Adipocyte (in vitro differentiated cells): ENCODE measurements at regions not wholly inside any gene's neighbourhood (a gene's known extent, or its start where the extent isn't known, plus 50 kb on each side); places are given as distances from the start of the nearest gene placed in this dataset.

Experiments
- DNase-seq: peaks from one replicate; pipeline ENCODE4 v3.0.0-alpha.2; 2015; ENCODE audit warnings: low read depth
- H3K27me3 ChIP-seq: replicated peaks from 2 replicates; pipeline ENCODE4 v1.7.0; 2013; ENCODE audit warnings: mild to moderate bottlenecking, low read length, moderate library complexity; ENCODE audit not compliant: control insufficient read depth, insufficient read depth
- H3K36me3 ChIP-seq: 2 replicates; pipeline ENCODE4 v1.7.0; 2013; ENCODE audit warnings: low read length, mild to moderate bottlenecking, moderate library complexity; ENCODE audit not compliant: control insufficient read depth, insufficient read depth, severe bottlenecking
- H3K4me1 ChIP-seq: 2 replicates; pipeline ENCODE4 v1.7.0; 2013; ENCODE audit warnings: mild to moderate bottlenecking, low read length, moderate library complexity; ENCODE audit not compliant: control insufficient read depth, insufficient read depth
- H3K4me3 ChIP-seq: 2 replicates; pipeline ENCODE4 v1.7.0; 2013; ENCODE audit warnings: mild to moderate bottlenecking, low read length, moderate library complexity
- H3K9ac ChIP-seq: 2 replicates; pipeline ENCODE4 v1.7.0; 2013; ENCODE audit warnings: mild to moderate bottlenecking, low read length, moderate library complexity
- H3K9me3 ChIP-seq: 2 replicates; pipeline ENCODE4 v1.7.0; 2013; ENCODE audit warnings: mild to moderate bottlenecking, low read length, moderate library complexity; ENCODE audit not compliant: control insufficient read depth

- DNase-seq = no peak
- Histone ChIP-seq H3K9ac (no peak overlapping the region), H3K27me3 (no peaks in the 10 kb centered on the region), H3K4me3 (no peak overlapping the region), H3K36me3 (no peaks in the 10 kb centered on the region), H3K9me3 (no peaks in the 10 kb centered on the region), H3K4me1 (no peaks in the 10 kb centered on the region)
These were observed 601.7 kb downstream of the BRINP1 start for GRCh38 chr9:118767571-118767970.

DNA sequence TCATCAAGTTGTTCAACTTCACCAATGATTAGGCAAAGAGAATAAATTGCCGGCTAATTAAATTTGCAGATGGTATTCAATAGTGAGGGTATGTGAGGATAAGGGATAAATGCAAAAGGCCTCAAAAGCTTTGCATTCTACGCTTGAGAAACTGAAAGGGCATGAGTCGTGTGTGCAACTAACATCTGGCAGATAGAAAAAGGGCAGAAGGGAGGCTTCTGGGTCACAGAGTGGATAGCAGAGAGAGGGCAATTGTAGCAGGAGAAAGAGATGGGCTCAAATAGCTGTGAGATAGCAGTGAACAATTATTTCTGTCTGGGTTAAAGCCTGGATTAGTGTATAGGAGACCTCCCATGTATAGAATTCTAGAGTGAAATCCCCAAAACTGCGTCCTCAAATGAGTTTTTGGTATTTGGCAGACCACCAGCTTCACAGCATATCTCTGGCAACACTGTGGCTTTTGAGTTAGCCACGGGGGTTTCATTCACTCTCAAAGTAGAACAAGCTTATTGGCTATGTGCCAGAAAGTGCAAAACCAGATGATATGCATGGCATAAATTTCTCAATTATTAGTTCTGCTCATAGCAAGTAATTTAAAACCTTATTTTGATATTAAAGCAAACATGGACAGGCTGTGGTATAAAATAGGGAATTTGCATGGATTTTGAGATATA is 586.3 kb downstream of the BRINP1 start:
- H3K9ac ChIP-seq = no peak overlapping the region
- DNase-seq = no peak
- no peak overlapping the region for H3K4me3 ChIP-seq
- no peaks in the 10 kb centered on the region for H3K36me3 ChIP-seq
- H3K9me3 ChIP-seq = no peaks in the 10 kb centered on the region
- no peaks in the 10 kb centered on the region for H3K27me3 ChIP-seq
- H3K4me1 ChIP-seq = no peaks in the 10 kb centered on the region

- H3K9ac ChIP-seq = no peak overlapping the region
- H3K27me3 ChIP-seq = no peaks in the 10 kb centered on the region
- no peaks in the 10 kb centered on the region for H3K4me1 ChIP-seq
- no peak overlapping the region for H3K4me3 ChIP-seq
- no peak for DNase-seq
- no peaks in the 10 kb centered on the region for H3K9me3 ChIP-seq
- H3K36me3 ChIP-seq = no peaks in the 10 kb centered on the region
These were observed 585.2 kb downstream of the BRINP1 start for GRCh38 chr9:118784033-118784432.

DNA sequence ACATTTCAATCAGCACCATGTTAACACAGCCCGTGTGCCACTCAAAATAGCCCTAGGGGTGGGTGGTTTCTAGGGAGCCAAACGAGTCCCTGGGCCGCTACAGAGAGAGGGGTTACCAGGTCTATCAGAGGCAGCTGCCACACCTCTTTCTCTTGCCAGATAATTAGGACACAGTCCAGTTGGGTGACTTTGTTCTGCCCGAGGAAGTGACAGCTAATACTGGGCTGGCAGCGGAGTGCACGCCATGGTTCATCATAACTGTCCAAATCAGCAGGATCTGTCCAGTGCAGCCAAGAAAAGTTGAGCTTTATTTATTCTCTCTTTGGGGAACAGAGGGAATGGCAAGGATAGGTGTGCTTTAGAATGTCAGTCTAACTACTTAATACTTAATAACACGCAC is 583.8 kb downstream of the BRINP1 start:
- Histone ChIP-seq H3K4me1 (no peaks in the 10 kb centered on the region), H3K36me3 (no peaks in the 10 kb centered on the region), H3K4me3 (no peak overlapping the region), H3K27me3 (no peaks in the 10 kb centered on the region), H3K9ac (no peak overlapping the region), H3K9me3 (no peaks in the 10 kb centered on the region)
- DNase-seq = no peak

GRCh38 chr9:118786877-118787276 is 582.4 kb downstream of the BRINP1 start:
- no peaks in the 10 kb centered on the region for H3K4me1 ChIP-seq
- no peak for DNase-seq
- H3K9me3 ChIP-seq = no peaks in the 10 kb centered on the region
- no peak overlapping the region for H3K4me3 ChIP-seq
- H3K27me3 ChIP-seq = no peaks in the 10 kb centered on the region
- H3K9ac ChIP-seq = no peak overlapping the region
- H3K36me3 ChIP-seq = no peaks in the 10 kb centered on the region

- Histone ChIP-seq H3K4me3 (no peak overlapping the region), H3K27me3 (no peaks in the 10 kb centered on the region)
These were observed 560.0 kb downstream of the BRINP1 start for GRCh38 chr9:118809160-118809625.

DNA sequence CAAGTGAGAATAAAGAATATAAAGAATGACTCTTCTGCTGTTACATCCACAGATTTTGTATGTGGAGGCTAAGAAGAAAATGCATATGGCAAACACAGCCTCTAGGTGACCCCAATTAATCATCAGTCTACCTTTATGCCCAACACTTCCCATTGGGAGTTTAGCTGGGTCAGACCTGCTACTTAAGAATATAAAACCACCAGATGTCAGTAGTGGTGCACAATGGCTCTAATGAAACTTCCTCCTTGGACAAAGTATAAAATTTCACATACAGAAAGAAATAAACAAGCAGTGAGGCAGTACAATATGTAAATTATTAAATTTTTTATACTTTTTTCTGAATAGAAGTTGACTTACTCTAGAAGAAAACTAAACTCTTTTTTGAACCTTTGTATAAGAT is 539.9 kb downstream of the BRINP1 start:
- Histone ChIP-seq H3K9ac (no peak overlapping the region), H3K9me3 (no peaks in the 10 kb centered on the region)
- DNase-seq = peak; percentile 62

More at GRCh38 chr9:118809160-118809625, 560.0 kb downstream of the BRINP1 start:
- H3K4me1 ChIP-seq = no peaks in the 10 kb centered on the region
- no peaks in the 10 kb centered on the region for H3K9me3 ChIP-seq
- no peaks in the 10 kb centered on the region for H3K36me3 ChIP-seq
- no peak for DNase-seq
- no peak overlapping the region for H3K9ac ChIP-seq

DNA sequence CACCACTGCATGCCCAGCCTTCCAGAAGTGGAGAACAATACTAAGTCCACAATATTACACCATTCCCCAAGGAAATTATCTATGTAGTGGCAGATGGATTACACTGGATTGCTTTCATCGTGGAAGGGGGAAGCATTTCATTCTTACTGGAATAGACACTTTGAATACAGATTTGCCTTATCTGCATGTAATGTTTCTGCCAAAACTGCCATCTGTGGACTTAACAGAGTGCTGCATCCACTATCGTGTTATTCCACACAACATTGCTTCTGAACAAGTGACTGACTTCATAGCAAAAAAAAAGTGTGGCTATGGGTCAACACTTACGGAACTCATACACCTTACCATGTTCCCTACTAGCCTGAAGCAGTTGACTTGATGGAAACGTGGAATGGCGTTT is 536.9 kb downstream of the BRINP1 start:
- no peaks in the 10 kb centered on the region for H3K9me3 ChIP-seq
- no peak overlapping the region for H3K4me3 ChIP-seq
- H3K36me3 ChIP-seq = no peaks in the 10 kb centered on the region
- no peak overlapping the region for H3K9ac ChIP-seq
- H3K4me1 ChIP-seq = no peaks in the 10 kb centered on the region
- no peaks in the 10 kb centered on the region for H3K27me3 ChIP-seq
- DNase-seq = no peak

More for the DNA sequence above, 539.9 kb downstream of the BRINP1 start:
- Histone ChIP-seq H3K4me3 (no peak overlapping the region), H3K27me3 (no peaks in the 10 kb centered on the region), H3K36me3 (no peaks in the 10 kb centered on the region), H3K4me1 (no peaks in the 10 kb centered on the region)

GRCh38 chr9:118836891-118837290 is 532.3 kb downstream of the BRINP1 start:
- Histone ChIP-seq H3K9ac (no peak overlapping the region), H3K36me3 (no peaks in the 10 kb centered on the region), H3K4me1 (no peaks in the 10 kb centered on the region), H3K27me3 (no peaks in the 10 kb centered on the region), H3K9me3 (no peaks in the 10 kb centered on the region), H3K4me3 (no peak overlapping the region)
- DNase-seq = no peak

- Histone ChIP-seq H3K27me3 (no peaks in the 10 kb centered on the region), H3K9me3 (no peaks in the 10 kb centered on the region), H3K4me1 (no peaks in the 10 kb centered on the region), H3K9ac (no peak overlapping the region), H3K4me3 (no peak overlapping the region), H3K36me3 (no peaks in the 10 kb centered on the region)
- no peak for DNase-seq
These were observed 497.7 kb downstream of the BRINP1 start for GRCh38 chr9:118871531-118871930.

DNA sequence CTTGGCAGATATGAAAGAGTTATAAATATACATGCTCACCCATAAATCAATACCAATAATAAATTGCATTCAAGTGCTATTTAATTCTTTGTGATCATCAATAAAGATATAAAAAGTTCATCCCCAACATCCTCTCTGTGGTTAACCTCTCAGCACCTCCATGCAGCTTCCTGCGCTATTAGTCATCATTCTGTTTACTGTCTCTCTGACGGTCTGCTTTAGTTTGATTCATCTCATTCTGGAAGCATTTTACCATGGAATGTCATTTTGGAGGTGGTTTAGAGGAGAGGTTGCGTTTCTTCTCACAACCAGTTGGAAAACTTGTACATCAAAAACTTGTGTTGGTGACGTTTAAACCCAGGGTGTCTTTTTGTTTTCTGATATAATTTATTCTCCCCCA is 486.6 kb downstream of the BRINP1 start:
- Histone ChIP-seq H3K9me3 (no peaks in the 10 kb centered on the region), H3K9ac (no peak overlapping the region), H3K4me3 (no peak overlapping the region), H3K4me1 (no peaks in the 10 kb centered on the region), H3K36me3 (no peaks in the 10 kb centered on the region), H3K27me3 (no peaks in the 10 kb centered on the region)
- DNase-seq = no peak

- Histone ChIP-seq H3K4me1 (no peaks in the 10 kb centered on the region), H3K9me3 (no peaks in the 10 kb centered on the region), H3K9ac (no peak overlapping the region), H3K4me3 (no peak overlapping the region), H3K36me3 (no peaks in the 10 kb centered on the region), H3K27me3 (no peaks in the 10 kb centered on the region)
- no peak for DNase-seq
These were observed 485.8 kb downstream of the BRINP1 start for GRCh38 chr9:118883411-118883810.
